Activated CD4-positive, alpha-beta T cell treated with anti-CD3 and anti-CD28 coated beads for 36 hours (primary cell): ENCODE measurements at regions not wholly inside any gene's neighbourhood (a gene's known extent, or its start where the extent isn't known, plus 50 kb on each side); places are given as distances from the start of the nearest gene placed in this dataset.
"Not testable (repeated sequence)": the region's sequence is repeated elsewhere in the genome, so short reads cannot be mapped to it uniquely, and the experiment has no call there.

Experiments used
- ATAC-seq: fragments of 200-7000 bp; cut with Tn5 transposase; one replicate; pipeline ENCODE4 v1.10.0; 2021; ENCODE audit warnings: mild to moderate bottlenecking, moderate library complexity
- CTCF ChIA-PET: fragments of 350-600 bp; sonication (Branson Sonifier 250); formaldehyde crosslinking; loops from one replicate; lab custom pipeline; 2021; ENCODE audit warnings: antibody characterized with exemption; lab: Charles Lee
- POLR2A ChIA-PET: fragments of 350-600 bp; sonication (Branson Sonifier 250); formaldehyde crosslinking; loops from one replicate; lab custom pipeline; 2021; ENCODE audit warnings: antibody characterized with exemption, inconsistent platforms; lab: Charles Lee
- DNase-seq: peaks from one replicate; pipeline ENCODE4 v3.0.0-alpha.2; 2020
- H3K27ac Mint-ChIP-seq: one replicate; pipeline ENCODE4 v1.8.0; 2021; ENCODE audit warnings: mixed read lengths
- H3K27me3 Mint-ChIP-seq: one replicate; pipeline ENCODE4 v1.8.0; 2021; ENCODE audit warnings: mixed read lengths
- H3K36me3 Mint-ChIP-seq: one replicate; pipeline ENCODE4 v1.8.0; 2021; ENCODE audit warnings: low read depth, mixed read lengths
- H3K4me1 Mint-ChIP-seq: one replicate; pipeline ENCODE4 v1.8.0; 2021; ENCODE audit warnings: mixed read lengths
- H3K4me3 Mint-ChIP-seq: one replicate; pipeline ENCODE4 v1.8.0; 2021; ENCODE audit warnings: mild to moderate bottlenecking, moderate library complexity, mixed read lengths
- H3K9me3 Mint-ChIP-seq: one replicate; pipeline ENCODE4 v1.8.0; 2021; ENCODE audit warnings: low read depth, mixed read lengths
- intact Hi-C, 2 experiments: fragments of 100-400 bp; cut with DNase I in 1 of 2; cut with micrococcal nuclease in 1 of 2; formaldehyde crosslinking; loops; one replicate each; pipeline versions ENCODE4 v1.14.2 to v1.15.1; 2022 to 2024; cut with DNase I, micrococcal nuclease

DNA sequence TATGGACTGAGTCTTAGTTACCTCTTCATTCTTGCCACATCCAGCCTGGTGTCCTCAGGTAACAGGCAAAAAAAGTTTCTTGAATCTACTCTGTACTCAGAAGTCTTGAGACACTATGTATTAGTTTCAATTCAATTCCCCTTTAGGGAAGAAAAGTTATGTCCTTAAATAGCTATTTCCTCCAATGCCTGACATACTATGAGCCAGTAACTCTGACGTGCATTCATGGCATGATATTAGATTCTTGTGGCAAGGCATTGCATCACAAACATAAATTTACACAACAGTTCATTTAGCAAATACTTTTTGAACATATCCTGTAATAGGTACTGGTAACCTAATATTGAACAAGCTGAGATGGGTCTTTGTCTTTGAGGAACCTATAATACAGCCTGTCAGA, 109.3 kb upstream of the FOXB1 start:
- H3K27ac Mint-ChIP-seq, result no peak overlapping the region
- CTCF ChIA-PET, result interaction anchor here (0.6 kb wide), 1 partner anchor 431 kb away, joined by 3 read pairs; no protein-coding TSS in a partner anchor
- H3K36me3 Mint-ChIP-seq, result no peaks in the 10 kb centered on the region
- DNase-seq, result no peak
- POLR2A ChIA-PET, result no interaction called here
- no peak overlapping the region for H3K4me3 Mint-ChIP-seq
- H3K27me3 Mint-ChIP-seq, result peaks cover 10% of the 10 kb centered on the region
- intact Hi-C loops, result no loop called here
- no peaks in the 10 kb centered on the region for H3K9me3 Mint-ChIP-seq
- H3K4me1 Mint-ChIP-seq, result no peaks in the 10 kb centered on the region
- ATAC-seq, result no peak

DNA sequence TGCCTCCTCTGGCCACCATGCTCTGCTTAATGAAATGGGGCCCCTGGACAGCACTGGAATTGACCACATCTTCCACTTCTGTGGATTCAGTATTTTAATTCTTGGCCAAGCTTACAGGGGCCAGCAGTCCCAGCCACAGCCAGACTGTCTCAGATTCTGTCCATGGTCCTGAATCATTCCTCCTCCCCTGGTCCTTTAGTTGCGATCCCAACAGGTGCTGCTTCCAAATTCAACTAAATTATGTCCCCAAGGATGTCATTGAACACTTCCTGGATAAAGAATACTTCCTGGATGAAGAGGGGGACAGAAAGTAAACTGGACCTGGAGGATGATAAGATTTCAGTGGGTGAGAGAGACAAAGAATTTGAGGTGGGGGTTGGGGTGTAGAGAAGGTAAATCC, 111.1 kb upstream of the FOXB1 start:
- Mint-ChIP-seq H3K36me3 (no peaks in the 10 kb centered on the region), H3K4me1 (no peaks in the 10 kb centered on the region), H3K9me3 (no peaks in the 10 kb centered on the region), H3K4me3 (no peak overlapping the region), H3K27ac (no peak overlapping the region), H3K27me3 (peaks cover 10% of the 10 kb centered on the region)
- POLR2A ChIA-PET, result no interaction called here
- ATAC-seq, result no peak
- intact Hi-C loops, result no loop called here
- DNase-seq, result no peak
- CTCF ChIA-PET, result no interaction called here

DNA sequence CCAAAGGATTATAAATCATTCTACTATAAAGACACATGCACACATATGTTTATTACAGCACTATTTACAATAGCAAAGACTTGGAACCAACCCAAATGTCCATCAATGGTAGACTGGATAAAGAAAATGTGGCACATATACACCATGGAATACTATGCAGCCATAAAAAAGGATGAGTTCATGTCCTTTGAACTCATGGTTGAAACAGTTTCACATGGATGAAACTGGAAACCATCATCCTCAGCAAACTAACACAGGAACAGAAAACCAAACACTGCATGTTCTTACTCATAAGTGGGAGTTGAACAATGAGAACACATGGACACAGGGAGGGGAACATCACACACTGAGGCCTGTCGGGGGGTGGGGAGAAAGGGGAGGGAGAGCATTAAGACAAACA, 116.2 kb upstream of the FOXB1 start:
- CTCF ChIA-PET, DNase-seq, H3K4me1 Mint-ChIP-seq, H3K36me3 Mint-ChIP-seq, H3K9me3 Mint-ChIP-seq, intact Hi-C loops, POLR2A ChIA-PET, H3K4me3 Mint-ChIP-seq, H3K27ac Mint-ChIP-seq, ATAC-seq: not testable (repeated sequence)
- H3K27me3 Mint-ChIP-seq, result peaks cover 13% of the 10 kb centered on the region

DNA sequence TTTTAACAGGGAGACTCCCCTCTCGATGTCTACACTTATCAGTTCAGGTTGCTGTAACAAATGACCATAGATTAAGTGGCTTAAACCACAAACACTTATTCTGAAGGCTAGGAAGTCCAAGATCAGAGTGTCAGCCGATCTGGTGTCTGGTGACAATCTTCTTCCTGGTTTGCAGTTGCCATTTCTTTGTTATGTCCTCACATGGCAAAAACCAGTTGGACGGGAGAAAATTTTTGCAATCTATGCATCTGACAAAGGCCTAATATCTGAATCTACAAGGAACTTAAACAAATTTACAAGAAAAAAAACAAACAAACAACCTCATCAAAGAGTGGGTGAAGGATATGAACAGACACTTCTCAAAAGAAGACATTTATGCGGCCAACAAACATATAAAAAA, 116.9 kb upstream of the FOXB1 start:
- CTCF ChIA-PET, result no interaction called here
- Mint-ChIP-seq H3K36me3 (no peaks in the 10 kb centered on the region), H3K27me3 (peaks cover 14% of the 10 kb centered on the region), H3K4me1 (peaks cover 3% of the 10 kb centered on the region), H3K4me3 (no peak overlapping the region), H3K27ac (no peak overlapping the region), H3K9me3 (no peaks in the 10 kb centered on the region)
- no peak for DNase-seq
- ATAC-seq, result no peak
- POLR2A ChIA-PET, result no interaction called here
- intact Hi-C loops, result no loop called here

DNA sequence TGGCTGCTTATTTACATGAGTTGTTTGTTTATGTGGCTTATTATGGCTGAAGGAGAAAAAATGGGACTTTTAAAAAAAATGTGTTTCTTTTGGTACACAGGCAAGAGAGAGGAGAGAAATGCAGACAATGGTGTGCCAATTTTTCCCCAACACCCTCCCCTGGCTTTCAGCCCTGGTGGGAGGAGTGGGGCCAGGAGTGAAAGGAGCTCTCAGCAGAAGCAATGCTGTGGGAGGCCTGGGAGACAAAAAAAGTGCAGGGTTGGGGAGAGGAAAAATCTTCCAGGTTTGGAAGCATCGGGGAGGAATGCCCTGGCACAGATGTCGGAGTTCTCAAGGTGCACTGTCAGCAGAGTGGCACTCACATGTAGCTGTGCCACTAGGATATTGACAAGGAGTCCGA, 117.7 kb upstream of the FOXB1 start:
- H3K4me3 Mint-ChIP-seq, result no peak overlapping the region
- POLR2A ChIA-PET, result interaction anchor here (0.6 kb wide), 1 partner anchor 167 kb away, joined by 4 read pairs; no protein-coding TSS in a partner anchor
- CTCF ChIA-PET, result interaction anchor here (1.2 kb wide), 1 partner anchor 32 kb away, joined by 3 read pairs; no protein-coding TSS in a partner anchor
- peaks cover 14% of the 10 kb centered on the region for H3K27me3 Mint-ChIP-seq
- DNase-seq, result no peak
- H3K36me3 Mint-ChIP-seq, result no peaks in the 10 kb centered on the region
- H3K4me1 Mint-ChIP-seq, result peaks cover 3% of the 10 kb centered on the region
- H3K9me3 Mint-ChIP-seq, result no peaks in the 10 kb centered on the region
- intact Hi-C loops, result no loop called here
- no peak overlapping the region for H3K27ac Mint-ChIP-seq
- ATAC-seq, result no peak

DNA sequence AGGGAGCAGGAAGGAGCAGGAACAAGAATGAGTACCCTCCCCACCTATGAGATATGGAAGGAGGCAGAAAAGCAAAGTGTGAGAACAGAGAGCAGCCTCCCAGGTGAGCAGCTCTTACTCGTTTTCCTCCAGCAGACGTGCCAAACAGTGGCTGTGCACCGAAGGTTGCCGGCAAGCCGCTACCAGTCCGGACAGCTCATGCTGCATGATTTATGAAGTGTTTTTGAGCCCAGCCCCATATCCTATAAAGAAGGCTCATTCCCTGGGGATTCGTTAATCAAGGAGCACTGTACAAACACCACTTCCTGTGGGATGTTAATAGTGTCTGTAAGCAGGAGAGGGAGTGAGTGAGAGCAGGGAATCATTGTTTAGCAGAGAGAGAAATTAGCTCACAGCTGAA, 118.3 kb upstream of the FOXB1 start:
- intact Hi-C loops, result no loop called here
- ATAC-seq, result no peak
- CTCF ChIA-PET, result interaction anchor here (1.2 kb wide), 1 partner anchor 33 kb away, joined by 3 read pairs; no protein-coding TSS in a partner anchor
- H3K36me3 Mint-ChIP-seq, result no peaks in the 10 kb centered on the region
- H3K4me3 Mint-ChIP-seq, result no peak overlapping the region
- peaks cover 3% of the 10 kb centered on the region for H3K4me1 Mint-ChIP-seq
- peaks cover 14% of the 10 kb centered on the region for H3K27me3 Mint-ChIP-seq
- DNase-seq, result peak; percentile 8
- POLR2A ChIA-PET, result no interaction called here
- no peaks in the 10 kb centered on the region for H3K9me3 Mint-ChIP-seq
- H3K27ac Mint-ChIP-seq, result no peak overlapping the region

DNA sequence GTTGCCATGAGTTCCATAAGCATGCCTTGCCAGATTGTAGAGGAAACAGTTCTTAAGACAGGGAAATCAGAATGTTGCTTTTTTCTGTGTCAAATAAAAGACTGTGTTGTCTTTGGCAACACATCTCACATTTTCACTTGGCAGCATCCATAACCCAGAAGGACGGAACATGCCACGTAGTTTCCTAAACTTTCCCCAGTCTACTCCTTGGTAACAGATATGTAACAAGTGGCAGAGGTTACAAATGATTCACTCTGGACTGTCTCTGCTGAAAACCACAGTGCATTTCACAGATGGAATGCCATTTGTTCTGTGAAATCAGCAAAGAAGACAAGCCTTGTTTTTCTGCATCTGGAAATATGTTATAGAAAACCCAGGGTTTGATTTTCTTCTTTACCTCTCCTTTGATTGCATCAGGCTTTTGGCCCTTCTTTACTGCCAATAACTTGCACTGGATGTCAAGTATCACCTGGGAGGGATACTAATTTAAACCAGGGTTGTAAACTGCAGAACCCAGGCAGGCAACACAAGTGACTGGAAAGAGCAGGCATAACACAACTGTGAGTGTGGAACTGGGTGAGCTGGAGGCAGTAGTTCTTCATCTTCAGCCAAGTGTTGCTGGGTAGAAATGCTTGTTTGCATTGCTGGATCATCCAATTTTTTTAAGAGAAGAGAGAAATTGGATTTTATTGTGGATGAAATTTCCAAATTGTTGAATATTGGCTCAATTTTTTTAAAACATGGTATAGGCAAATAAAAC, 124.4 kb upstream of the FOXB1 start:
- H3K4me3 Mint-ChIP-seq, result no peak overlapping the region
- peaks cover 5% of the 10 kb centered on the region for H3K27me3 Mint-ChIP-seq
- H3K4me1 Mint-ChIP-seq, result no peaks in the 10 kb centered on the region
- DNase-seq (no peak), ATAC-seq (no peak)
- H3K36me3 Mint-ChIP-seq, result no peaks in the 10 kb centered on the region
- no peaks in the 10 kb centered on the region for H3K9me3 Mint-ChIP-seq
- no peak overlapping the region for H3K27ac Mint-ChIP-seq
- POLR2A ChIA-PET, result no interaction called here
- CTCF ChIA-PET, result no interaction called here
- intact Hi-C loops, result no loop called here

DNA sequence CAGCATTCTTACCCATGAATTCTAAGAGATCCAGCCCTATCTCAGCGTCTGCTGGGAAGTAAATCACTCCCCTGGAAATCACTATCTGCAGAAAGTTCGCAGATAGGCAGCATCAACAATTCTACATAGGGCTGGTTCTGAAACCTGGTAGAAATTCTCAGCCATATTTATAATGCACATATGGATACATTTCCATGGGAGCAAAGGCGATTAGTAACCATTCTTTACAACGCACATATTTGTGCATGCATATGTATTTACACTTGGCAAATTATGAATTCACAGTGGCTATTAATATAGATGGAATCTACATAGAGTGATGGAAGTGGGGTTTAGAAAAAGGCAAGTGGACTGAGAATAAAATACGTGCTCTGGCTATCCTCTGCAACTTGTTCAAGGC, 128.0 kb upstream of the FOXB1 start:
- no peak overlapping the region for H3K4me3 Mint-ChIP-seq
- ChIA-PET POLR2A (no interaction called here), CTCF (interaction anchor here (0.7 kb wide), 1 partner anchor 56 kb away, joined by 3 read pairs; no protein-coding TSS in a partner anchor)

DNA sequence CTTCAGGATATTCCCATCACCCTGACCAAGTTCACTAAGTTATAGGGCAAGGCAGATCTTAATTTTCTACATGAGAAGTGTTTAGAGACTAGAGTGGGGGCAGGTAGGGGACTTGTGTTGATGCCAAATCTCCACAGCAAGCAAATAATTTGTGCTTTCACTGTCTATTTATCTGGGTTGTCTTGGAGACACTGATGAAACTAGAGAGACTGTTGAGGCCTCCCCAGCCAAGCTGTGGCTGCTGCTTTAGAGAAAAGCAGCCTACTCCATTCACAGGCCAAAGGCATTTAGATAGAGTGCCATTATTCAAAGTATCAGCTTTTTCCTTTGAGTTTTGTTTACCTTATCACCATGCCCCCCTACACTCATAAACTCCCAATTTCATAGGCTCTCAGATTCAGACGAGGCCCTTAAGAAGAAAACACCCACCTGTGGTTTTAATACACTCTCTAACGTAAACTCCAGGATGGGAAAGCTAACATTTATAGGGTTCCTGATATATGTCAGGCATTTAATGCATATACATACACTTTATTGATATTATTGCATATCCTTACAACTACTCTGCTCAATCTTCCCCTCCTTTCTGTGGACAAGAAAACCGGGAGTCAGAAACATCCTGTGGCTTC, 130.4 kb upstream of the FOXB1 start:
- intact Hi-C loops, result no loop called here
- Mint-ChIP-seq H3K27ac (no peak overlapping the region), H3K9me3 (no peaks in the 10 kb centered on the region), H3K4me1 (no peaks in the 10 kb centered on the region), H3K36me3 (no peaks in the 10 kb centered on the region), H3K4me3 (no peak overlapping the region), H3K27me3 (peaks cover 2% of the 10 kb centered on the region)
- CTCF ChIA-PET, result interaction anchor here (1.0 kb wide), 1 partner anchor 9 kb away, joined by 6 read pairs; no protein-coding TSS in a partner anchor
- POLR2A ChIA-PET, result no interaction called here
- ATAC-seq (no peak), DNase-seq (no peak)

More for the DNA sequence above, 128.0 kb upstream of the FOXB1 start:
- no peaks in the 10 kb centered on the region for H3K4me1 Mint-ChIP-seq
- peaks cover 4% of the 10 kb centered on the region for H3K27me3 Mint-ChIP-seq
- no peak for ATAC-seq
- no peak for DNase-seq
- H3K36me3 Mint-ChIP-seq, result no peaks in the 10 kb centered on the region
- no peak overlapping the region for H3K27ac Mint-ChIP-seq
- no peaks in the 10 kb centered on the region for H3K9me3 Mint-ChIP-seq
- intact Hi-C loops, result no loop called here

DNA sequence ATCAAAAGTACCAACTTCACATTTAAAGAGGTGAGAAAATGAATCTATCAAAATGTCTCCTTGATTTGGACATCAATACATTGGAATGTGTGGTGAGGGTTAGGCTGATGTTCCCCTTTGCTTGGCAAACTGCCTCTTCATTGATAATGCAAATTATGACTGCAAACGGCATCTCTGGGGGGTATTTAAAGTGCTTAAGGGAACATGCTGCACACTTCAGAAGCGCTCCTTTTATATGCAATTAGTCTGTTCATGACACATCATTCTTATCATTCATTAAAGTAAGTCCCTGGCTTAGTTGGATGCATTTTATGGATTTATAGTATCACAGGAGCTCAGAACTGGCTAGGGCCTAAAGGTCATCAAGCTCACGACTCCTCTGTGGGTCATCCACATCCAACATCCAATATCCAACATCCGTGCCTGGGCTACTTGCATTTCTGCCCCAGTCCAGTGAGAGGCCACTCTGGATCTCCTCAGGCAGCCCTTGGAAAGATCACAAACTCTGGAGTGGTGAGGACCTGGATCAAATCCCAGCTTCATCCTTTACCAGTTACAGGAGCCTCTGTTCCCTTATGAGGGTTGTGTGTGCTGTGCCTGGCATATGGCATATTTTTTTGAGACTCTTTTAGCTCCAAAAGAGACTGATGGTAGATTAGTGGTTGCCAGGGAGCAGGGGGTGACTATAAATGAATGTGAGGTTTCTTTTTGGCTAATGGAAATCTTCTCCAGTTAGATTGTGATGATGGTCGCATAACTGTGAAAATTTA, 136.8 kb upstream of the FOXB1 start:
- CTCF ChIA-PET, result no interaction called here

DNA sequence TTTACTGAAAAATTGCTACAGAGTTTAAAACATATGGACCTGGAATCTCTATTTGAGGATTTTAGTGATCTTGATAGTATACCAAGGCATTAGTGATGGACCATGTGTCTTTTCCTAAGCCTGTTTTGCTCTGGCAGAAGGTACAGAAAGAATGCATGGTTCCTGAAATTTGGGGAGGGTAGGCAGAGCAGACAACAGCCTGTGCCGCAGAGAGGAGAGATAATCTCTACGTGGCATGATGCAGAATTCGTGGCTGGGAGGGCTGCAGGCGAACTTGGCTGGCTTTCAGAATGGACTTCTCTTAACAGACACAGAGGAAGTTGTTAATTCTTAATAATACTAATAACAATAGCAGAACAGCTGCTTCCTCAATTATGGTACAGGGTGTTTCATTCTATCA, 137.5 kb upstream of the FOXB1 start:
- no peak for DNase-seq
- no peak for ATAC-seq
- CTCF ChIA-PET, result no interaction called here

More for the DNA sequence above, 136.8 kb upstream of the FOXB1 start:
- H3K4me1 Mint-ChIP-seq, result no peaks in the 10 kb centered on the region
- DNase-seq, result no peak
- peaks cover 3% of the 10 kb centered on the region for H3K27me3 Mint-ChIP-seq
- intact Hi-C loops, result no loop called here
- no peak overlapping the region for H3K4me3 Mint-ChIP-seq
- no peak overlapping the region for H3K27ac Mint-ChIP-seq
- POLR2A ChIA-PET, result no interaction called here
- H3K36me3 Mint-ChIP-seq, result no peaks in the 10 kb centered on the region
- ATAC-seq, result no peak
- no peaks in the 10 kb centered on the region for H3K9me3 Mint-ChIP-seq

More for the DNA sequence above, 137.5 kb upstream of the FOXB1 start:
- POLR2A ChIA-PET, result no interaction called here
- H3K27ac Mint-ChIP-seq, result no peak overlapping the region
- intact Hi-C loops, result no loop called here
- H3K36me3 Mint-ChIP-seq, result no peaks in the 10 kb centered on the region
- no peak overlapping the region for H3K4me3 Mint-ChIP-seq
- no peaks in the 10 kb centered on the region for H3K9me3 Mint-ChIP-seq
- no peaks in the 10 kb centered on the region for H3K4me1 Mint-ChIP-seq
- peaks cover 4% of the 10 kb centered on the region for H3K27me3 Mint-ChIP-seq
